Dermis blood vessel endothelial cell (primary cell): ENCODE measurements at regions not wholly inside any gene's neighbourhood (a gene's known extent, or its start where the extent isn't known, plus 50 kb on each side); places are given as distances from the start of the nearest gene placed in this dataset.
"Not testable (repeated sequence)": the region's sequence is repeated elsewhere in the genome, so short reads cannot be mapped to it uniquely, and the experiment has no call there.

Experiments used
- DNase-seq: peaks from one replicate; pipeline ENCODE4 v3.0.0; 2010

DNA sequence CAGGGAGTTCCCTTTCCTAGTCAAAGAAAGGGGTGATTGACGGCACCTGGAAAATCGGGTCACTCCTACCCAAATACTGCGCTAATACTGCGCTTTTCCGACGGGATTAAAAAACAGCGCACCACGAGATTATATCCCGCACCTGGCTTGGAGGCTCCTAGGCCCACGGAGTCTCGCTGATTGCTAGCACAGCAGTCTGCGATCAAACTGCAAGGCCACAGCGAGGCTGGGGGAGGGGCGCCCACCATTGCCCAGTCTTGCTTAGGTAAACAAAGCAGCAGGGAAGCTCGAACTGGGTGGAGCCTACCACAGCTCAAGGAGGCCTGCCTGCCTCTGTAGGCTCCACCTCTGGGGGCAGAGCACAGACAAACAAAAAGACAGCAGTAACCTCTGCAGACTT, 504.1 kb downstream of the HTR1B start:
- not testable (repeated sequence) for DNase-seq

DNA sequence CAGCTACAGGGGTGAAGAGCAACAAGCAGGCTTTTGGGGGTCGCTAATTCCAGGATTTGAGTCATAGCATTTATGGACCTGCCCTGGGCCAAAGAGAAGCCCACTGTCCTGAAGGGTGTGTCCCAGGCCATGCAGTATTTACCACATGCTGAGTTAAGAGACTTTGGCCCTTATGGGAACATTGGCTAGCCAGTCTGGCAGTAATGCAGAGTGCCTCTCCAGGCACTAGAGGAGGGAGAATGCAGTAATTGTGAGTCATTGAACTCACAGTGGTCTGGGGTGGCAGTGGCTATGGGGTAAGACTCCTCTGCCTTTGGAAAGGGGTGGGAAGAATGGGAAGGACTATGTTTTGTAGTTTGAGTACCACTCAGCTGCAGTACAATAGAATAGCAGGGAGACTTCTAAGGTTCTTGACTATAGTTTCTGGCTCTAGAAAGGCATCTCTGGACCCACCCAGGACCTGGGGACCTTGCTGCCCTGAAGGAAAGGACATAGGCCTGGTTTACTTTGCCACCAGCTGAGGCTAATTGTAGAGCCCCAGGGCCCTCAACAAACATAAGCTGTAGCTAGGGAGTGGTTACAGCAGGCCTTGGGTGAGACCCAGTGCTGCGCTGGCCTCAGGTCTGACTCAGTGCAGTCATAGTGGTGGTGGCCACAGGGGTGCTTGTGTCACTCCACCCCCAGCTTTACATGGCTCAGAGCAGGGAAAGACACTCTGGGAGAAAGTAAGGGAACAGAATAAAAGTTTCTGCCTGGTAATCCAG, 520.9 kb downstream of the HTR1B start:
- no peak for DNase-seq

DNA sequence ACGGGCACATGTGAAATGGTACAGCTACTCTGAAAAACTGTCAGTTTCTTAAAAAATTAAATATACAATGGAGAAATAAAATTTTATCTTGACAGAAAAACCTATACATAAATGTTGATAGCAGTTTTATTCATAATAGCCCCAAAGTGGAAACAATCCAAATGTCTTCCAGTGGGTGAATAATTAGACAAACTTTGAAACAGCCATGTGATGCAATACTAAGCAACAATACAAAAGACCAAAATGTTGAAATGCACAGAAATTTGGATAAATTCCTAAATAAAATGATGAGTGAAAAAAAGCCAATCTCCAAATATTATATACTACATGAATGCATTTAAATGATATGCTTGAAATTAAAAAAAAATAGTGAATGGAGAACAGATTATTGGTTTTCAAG, 523.1 kb downstream of the HTR1B start:
- DNase-seq, result no peak

DNA sequence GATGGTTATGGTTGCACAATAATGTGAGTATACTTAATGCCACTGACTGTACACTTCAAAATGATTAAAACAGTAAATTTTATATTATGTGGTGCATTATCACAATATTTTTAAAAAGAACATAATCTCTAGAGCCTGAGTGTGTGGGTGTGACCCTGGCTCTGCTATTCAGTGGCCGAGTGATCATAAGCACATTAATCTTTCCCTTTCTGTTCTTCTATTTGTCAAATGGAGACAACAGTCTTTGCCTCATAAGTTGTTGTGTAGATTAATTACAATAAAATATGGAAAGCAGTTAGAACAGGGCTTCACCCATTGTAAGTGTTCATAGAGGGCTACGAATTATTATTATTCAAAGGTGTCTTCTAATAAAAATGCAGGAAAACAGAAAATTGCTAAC, 548.6 kb downstream of the HTR1B start:
- no peak for DNase-seq

DNA sequence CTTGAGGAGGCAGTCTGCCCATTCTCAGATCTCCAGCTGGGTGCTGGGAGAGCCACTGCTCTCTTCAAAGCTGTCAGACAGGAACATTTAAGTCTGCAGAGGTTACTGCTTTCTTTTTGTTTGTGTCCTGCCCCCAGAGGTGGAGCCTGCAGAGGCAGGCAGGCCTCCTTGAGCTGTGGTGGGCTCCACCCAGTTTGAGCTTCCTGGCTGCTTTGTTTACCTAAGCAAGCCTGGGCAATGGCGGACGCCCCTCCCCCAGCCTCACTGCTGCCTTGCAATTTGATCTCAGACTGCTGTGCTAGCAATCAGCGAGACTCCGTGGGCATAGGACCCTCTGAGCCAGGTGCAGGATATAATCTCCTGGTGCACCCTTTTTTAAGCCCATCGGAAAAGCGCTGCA, 557.8 kb downstream of the HTR1B start:
- DNase-seq, result not testable (repeated sequence)

DNA sequence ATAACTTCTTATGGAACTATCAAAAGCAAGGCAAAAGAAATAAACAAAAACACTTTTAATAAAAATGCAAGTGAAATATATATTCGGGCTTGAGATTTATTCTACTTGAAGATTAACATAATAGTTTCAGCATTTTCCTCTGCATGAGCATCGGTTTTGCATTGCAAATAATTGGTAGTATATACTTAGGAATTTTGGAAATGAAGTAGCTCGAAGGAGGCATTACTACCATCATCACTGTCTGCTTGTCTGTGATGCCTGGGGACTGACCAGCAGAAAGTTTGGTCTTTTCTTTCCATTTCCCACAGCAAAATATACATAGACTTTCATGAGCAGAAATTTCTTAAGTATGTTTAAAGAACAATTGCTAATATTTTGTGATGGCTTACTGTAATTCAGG, 570.7 kb downstream of the HTR1B start:
- DNase-seq, result no peak

DNA sequence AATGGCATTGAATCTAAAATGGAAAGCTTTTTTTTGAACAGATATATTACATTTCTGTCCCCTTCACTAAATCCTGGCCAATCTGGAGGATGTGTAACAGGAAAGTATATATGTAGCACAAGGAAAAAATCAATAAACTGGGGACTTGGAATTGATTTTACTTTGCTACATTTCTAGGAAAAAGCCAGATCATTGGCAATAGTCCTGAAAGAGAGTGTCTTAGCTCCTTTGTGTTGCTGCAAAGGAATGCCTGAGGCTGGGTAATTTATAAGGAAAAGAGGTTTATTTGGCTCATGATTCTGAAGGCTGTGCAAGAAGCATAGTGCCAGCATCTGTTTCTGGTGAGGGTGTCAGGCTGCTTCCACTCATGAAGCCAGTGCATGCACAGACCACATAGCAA, 574.9 kb downstream of the HTR1B start:
- no peak for DNase-seq

DNA sequence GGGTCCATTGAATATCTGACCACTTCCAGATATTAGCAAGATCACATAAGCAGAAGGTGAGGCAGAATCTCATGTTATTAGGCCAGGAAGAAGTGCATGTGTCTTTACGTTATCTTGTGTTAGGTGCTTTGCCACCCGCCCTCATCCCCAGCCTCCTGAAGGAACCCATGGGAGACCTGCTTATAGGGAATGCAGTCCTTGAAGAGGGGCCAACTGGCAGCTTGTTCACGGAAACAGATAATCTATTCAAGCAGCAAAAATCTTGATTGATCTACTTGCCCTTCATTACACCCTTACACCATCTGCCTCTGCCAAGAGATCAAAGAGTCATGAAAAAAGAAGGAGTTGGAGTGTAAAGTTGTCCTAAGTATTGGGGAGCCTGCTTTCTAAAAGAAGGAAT, 576.4 kb downstream of the HTR1B start:
- no peak for DNase-seq

DNA sequence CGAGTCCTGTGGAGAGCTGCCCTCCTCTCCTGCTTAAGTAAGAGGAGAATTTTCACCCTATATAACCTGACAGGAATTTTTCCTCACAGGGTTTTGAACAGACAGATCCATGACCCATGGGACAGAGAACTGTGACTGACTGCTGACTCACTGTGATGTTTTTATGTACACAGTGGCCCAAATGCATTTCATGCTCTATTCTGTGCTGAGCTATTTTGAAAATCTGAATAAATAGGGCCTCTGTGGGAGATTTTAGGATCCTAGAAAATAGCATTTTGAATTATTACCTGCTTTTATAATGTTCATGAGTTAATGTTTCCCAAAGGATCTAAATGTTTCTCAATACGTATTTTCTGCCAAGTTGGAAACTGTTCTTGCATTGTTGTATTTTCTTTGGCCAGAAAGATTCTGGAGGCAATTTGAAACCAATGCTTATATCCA, 577.4 kb downstream of the HTR1B start:
- no peak for DNase-seq

DNA sequence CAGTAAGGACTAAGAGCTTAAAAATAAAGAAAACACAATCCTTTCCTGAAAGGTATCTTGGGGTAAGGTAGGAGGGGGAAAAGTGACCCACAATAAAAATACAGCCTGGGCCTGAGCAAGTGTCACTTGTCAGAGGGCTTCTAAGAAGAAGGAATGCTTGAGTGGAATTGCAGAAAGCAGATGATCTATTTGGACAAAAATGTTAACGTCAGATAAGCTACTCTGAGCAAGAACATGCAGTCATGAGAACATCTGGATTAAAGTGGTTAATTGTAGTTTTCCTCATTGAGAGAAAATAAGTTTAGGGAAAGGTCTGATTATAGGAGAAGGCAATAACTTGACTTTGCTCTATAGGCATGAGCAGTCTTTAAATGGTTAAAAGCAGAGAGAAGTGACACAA, 581.9 kb downstream of the HTR1B start:
- DNase-seq, result no peak

DNA sequence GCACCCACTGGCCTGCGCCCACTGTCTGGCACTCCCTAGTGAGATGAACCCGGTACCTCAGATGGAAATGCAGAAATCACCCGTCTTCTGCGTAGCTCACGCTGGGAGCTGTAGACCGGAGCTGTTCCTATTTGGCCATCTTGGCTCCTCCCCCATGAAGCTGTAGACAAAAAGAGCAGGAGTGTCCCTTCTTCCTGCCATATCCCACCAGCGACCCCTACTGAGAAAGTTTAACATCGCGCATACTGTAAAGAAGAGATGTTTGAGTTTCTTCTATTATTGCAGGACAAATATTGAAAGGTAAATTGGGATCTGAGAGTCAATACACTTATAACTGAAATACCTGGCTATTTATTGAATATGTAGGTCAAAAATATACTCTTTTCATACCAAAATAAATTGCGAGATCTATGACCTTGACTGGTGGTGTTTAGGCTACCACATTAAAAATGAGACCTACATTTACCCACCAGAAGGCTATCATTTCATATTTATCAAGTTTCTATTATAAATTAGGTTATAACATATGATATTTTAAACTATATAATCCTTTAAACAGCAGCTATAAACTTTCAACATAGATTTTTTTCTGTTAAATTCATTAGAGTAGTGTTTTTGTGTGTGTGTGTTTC, 586.3 kb downstream of the HTR1B start:
- DNase-seq, result peak; percentile 25

DNA sequence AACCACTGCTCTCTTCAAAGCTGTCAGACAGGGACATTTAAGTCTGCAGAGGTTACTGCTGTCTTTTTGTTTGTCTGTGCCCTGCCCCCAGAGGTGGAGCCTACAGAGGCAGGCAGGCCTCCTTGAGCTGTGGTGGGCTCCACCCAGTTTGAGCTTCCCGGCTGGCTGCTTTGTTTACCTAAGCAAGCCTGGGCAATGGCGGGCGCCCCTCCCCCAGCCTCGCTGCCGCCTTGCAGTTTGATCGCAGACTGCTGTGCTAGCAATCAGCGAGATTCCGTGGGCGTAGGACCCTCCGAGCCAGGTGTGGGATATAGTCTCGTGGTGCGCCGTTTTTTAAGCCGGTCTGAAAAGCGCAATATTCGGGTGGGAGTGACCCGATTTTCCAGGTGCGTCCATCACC, 586.9 kb downstream of the HTR1B start:
- not testable (repeated sequence) for DNase-seq

DNA sequence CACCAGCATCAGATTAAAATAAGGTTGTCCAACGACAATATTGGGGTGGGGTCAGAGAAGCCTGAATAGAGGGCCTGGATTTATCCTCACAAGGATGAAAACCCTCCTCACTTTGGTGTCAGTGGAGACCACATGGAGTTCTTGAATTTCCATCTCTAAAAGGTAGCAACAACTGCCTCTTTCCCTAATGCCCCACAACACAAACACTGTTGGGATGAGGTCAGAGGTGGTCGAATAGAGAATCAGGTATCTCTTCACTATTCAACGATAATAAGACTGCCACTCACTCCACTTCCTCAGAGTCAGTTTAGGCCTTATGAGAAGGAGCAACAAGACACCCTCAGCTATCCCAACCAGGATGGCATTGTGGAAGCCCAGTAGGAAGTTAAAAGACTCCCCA, 596.1 kb downstream of the HTR1B start:
- DNase-seq, result no peak

DNA sequence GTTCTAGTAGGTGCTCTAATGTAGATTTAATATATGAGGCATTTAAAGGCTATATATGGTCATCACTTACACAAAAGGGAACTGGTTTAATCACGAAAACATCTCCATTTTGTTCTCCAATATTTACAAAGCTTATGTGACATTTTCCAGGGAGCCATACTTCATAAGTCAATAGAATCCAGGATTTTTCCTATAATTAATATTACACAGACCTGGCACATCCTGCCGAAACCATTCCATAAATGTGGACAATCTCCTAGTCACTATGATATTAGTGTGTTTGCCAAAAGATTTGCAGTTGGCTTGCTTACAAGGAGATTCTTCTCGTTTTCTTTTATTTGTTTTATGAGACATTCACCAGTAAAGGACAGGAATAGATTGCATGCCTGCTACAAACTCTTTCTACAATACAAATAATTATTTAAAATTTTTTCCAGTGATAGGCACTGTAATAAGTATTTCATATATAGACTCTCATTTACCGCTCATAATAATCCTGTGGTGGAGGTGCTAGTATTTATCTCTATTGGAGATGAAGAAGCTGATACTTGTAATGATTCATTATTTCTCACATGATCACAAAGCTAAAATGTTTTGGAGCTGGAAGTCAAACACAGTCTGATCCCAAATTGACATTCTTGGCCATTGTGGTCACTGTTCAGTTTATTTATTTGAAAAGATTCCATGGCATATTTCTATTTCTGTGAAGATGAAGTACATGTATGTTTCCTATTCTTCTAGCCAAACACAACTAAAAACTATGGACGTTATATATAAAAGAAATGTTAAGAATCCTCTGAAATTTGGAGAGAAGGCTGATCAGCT, 597.0 kb downstream of the HTR1B start:
- no peak for DNase-seq

DNA sequence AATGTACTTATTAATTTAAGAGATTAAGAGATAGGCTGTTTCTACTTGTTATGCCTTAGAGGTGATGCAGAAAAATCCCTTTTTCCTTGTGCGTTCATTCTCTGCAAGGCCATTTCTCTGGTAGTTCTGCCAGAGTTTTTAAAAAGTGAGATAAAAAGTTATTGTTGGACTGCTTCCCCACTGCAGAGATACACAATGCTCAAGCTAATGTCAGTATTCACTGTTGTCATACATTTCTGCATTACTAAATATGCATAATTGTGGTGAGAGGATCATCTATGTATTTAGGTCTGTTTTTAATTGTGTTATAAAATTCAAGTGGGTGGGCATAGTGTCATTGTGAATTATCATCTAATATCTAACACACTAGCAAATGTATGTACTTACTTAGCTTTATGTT, 600.4 kb downstream of the HTR1B start:
- DNase-seq, result no peak

DNA sequence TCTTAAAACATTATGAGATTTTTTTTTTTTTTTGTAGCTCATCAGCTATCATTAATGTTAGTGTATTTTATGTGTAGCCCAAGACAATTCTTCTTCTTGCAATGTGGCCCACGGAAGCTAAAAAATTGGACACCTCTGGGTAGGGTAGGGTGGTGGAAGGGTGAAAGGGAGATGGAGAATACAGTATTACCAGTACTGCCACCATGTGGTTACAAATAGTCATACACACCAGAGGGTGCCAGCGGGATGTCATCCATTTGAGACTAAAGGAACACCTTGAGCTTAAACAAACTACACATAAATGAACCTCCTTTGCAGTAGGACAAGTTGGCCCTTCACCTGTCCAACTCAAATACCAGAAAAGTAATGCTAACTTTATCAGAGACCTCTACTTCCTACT, 601.9 kb downstream of the HTR1B start:
- DNase-seq, result peak; percentile 4

DNA sequence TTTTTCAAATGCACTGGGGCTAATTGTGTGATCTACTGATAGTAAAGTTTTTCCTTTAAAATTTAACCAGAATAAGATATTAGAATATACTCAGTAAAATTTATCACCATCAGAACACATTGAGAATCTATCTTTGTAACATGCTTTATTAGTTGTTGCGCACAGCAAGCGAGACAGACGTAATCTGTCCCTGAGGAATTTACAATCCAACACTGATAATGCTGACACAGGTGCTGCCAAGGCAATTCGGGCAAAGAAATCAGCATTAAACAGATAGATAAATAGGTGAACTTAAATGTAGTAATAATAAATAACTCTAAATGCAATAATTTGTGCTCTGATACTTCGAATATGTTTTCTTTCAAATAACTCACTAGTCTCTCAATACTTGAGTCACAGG, 607.2 kb downstream of the HTR1B start:
- DNase-seq, result no peak

DNA sequence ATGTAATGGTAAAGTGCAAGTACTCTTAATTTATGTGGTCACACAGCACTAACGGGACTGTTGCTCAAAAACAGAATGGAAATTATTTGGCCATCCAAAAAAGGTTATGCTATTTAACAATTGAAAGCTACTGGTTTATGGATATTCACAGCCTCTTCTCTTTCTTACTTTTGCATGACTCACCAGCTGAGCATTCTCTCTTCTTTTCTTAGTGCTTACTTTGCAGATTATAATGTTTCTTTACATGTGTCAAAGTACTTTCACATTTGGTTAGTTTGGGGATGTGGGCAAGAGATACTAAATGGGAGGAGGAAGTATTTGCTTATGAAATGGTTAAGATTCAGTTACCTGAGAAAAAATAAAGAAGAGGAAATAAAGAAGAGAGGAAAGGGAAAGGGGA, 610.5 kb downstream of the HTR1B start:
- peak; percentile 5 for DNase-seq

DNA sequence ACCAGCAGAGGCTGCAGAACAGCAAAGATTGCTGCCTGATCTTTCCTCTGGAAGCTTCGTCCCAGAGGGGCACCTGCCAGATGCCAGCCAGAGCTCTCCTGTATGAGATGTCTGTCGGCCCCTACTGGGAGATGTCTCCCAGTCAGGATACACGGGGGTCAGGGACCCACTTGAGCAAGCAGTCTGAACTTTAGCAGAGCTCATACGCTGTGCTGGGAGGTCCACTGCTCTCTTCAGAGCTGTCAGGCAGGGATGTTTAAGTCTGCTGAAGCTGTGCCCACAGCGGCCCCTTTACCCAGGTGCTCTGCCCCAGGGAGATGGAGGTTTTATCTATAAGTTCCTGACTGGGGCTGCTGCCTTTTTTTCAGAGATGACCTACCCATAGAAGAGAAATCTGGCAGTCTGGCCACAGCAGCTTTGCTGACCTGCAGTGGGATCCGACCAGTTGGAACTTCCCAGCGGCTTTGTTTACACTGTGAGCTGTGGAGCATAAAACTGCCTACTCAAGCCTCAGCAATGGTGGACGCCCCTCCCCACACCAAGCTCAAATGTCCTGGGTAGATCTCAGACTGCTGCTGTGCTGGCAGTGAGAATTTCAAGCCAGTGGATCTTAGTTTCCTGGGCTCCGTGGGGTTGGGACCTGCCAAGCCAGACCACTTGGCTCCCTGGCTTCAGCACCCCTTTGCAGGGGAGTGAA, 613.9 kb downstream of the HTR1B start:
- DNase-seq, result not testable (repeated sequence)

DNA sequence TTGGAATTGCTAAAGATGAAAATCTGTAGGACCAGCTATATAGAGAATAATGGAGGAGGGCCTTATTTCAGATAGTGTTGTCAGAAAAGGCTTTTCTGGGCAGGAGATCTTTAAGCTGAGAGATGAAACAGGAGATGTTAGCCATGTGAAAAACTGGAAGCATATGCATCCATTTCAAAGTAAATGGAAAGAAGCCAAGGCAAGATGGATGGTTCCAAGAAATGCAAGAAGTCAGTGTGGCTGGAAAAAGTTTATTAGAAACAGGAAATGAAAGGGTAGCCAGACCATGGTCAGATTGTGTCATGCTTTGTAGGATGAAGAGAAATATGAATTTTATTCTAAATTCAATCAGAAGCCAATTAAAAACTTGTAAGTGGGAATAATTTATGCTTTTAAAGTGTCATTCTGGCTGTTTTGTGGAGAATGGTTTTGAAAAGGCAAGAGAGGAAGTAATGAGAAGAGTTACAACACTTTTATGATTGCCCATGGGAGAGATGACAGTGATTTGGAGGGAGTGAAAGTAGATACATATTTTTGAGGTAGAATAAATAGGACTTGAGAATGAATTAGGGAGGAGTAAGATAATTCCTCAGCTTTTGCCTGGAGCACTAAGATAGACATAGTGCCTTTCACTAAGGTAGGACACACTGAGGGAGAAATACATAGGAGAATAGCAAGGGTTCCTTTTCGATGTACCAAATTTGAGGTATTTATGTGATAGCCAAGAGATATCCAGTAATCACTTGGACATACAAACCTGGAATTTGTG, 620.1 kb downstream of the HTR1B start:
- no peak for DNase-seq

DNA sequence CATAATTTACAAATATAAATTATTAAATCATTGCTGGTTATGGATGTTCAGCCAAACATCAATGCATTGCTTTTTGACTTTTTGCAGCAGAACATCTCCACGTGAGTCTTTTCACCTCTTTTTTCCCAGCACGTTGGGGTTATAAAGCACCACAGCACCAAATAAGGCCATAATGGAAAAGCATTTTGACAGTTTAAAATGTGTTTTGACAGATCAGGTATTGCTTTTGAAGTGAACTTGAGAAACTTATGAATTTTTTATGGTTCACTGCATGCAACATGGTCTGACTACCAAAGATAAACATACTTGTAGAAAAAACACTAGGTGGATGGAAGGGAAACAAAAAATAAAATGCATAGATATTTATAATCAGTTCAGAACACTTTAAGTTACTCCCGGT, 622.4 kb downstream of the HTR1B start:
- no peak for DNase-seq

DNA sequence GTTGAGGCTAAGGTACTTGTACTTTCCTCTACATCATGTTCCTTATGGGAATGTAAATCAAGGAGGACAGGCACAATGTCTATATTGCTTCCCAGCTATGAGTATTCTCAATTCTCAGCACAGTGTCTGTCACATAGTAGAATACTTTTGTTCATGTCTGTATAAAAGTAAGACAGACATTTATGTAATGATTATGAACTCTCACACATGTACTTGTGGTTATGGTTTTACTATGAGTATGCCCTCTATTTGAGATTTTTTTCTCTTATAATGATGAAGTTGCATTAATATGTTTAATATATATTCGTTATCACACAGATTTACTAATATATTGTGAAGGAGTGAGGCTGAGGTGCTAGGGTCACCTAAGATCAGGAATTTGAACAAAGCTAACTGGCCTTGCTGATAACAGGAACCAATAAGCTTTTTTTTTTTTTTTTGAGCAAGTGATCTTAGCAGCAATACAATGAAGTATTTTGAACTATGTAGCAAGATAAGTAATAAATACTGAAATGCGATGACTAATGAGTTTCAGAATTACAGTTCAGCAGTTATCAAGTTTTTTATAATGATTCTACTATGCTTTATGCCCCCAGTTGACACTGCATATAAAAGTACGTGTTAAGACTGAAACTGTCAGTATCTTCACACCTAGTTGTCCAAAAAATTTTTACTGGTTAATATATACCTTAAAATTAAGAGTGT, 623.1 kb downstream of the HTR1B start:
- DNase-seq, result no peak
